Activated B cell treated with CpG ODN at 0.5 μM for 24 hours (primary cell): ENCODE measurements at regions not wholly inside any gene's neighbourhood (a gene's known extent, or its start where the extent isn't known, plus 50 kb on each side); places are given as distances from the start of the nearest gene placed in this dataset.
"Not testable (repeated sequence)": the region's sequence is repeated elsewhere in the genome, so short reads cannot be mapped to it uniquely, and the experiment has no call there.

Experiments
- ATAC-seq: fragments of 200-7000 bp; cut with Tn5 transposase; one replicate; pipeline ENCODE4 v1.10.0; 2021; ENCODE audit warnings: low read depth, mild to moderate bottlenecking, moderate library complexity
- CTCF ChIA-PET: fragments of 350-600 bp; sonication (Branson Sonifier 250); formaldehyde crosslinking; loops from one replicate; lab custom pipeline; 2021; ENCODE audit warnings: antibody characterized with exemption; lab: Charles Lee
- POLR2A ChIA-PET: fragments of 350-600 bp; sonication (Branson Sonifier 250); formaldehyde crosslinking; loops from one replicate; lab custom pipeline; 2021; ENCODE audit warnings: antibody characterized with exemption; lab: Charles Lee
- DNase-seq: peaks from one replicate; pipeline ENCODE4 v3.0.0; 2022
- H3K27ac Mint-ChIP-seq: one replicate; pipeline ENCODE4 v1.8.0; 2020; ENCODE audit warnings: mixed read lengths
- H3K27me3 Mint-ChIP-seq: one replicate; pipeline ENCODE4 v1.8.0; 2021; ENCODE audit warnings: mixed read lengths
- H3K36me3 Mint-ChIP-seq: one replicate; pipeline ENCODE4 v1.8.0; 2021; ENCODE audit warnings: low read depth, mixed read lengths
- H3K4me1 Mint-ChIP-seq: one replicate; pipeline ENCODE4 v1.8.0; 2021; ENCODE audit warnings: mixed read lengths
- H3K4me3 Mint-ChIP-seq: one replicate; pipeline ENCODE4 v1.8.0; 2020; ENCODE audit warnings: mild to moderate bottlenecking, mixed read lengths
- H3K9me3 Mint-ChIP-seq: one replicate; pipeline ENCODE4 v1.8.0; 2020; ENCODE audit warnings: mixed read lengths
- CTCF ChIP-seq: fragments of 200-600 bp; IDR thresholded peaks from one replicate; pipeline ENCODE4 v1.8.0; 2022; ENCODE audit warnings: antibody characterized with exemption, mild to moderate bottlenecking
- intact Hi-C: fragments of 100-400 bp; cut with micrococcal nuclease; formaldehyde crosslinking; loops from one replicate; pipeline ENCODE4 v1.15.1; 2024

GRCh38 chr1:178580876-178581275 is 68.0 kb downstream of the TEX35 start:
- ChIA-PET POLR2A (interaction anchor here (0.7 to 8.5 kb wide), 13 partner anchors 8 to 148 kb away, joined by 3 to 394 read pairs (median 7); partner anchors contain the start of gene RALGPS2), CTCF (interaction anchor here (0.9 to 3.9 kb wide), 9 partner anchors 9 to 422 kb away, joined by 3 to 24 read pairs (median 4); no protein-coding TSS in a partner anchor)
- ATAC-seq = no peak
- Mint-ChIP-seq H3K27ac (peak overlapping the region; percentile 98), H3K9me3 (no peaks in the 10 kb centered on the region), H3K27me3 (no peaks in the 10 kb centered on the region), H3K4me3 (peak overlapping the region; percentile 66), H3K36me3 (peaks cover 5% of the 10 kb centered on the region), H3K4me1 (peaks cover 98% of the 10 kb centered on the region)
- TF ChIP-seq CTCF = no peak
- intact Hi-C loops = loop anchor here (1.0 kb wide), 4 partner anchors 25 to 144 kb away; partner anchors contain the start of gene RALGPS2
- no peak for DNase-seq

GRCh38 chr1:178581351-178582303 is 68.7 kb downstream of the TEX35 start:
- Mint-ChIP-seq H3K36me3 (peaks cover 5% of the 10 kb centered on the region), H3K27ac (peak overlapping the region; percentile 98), H3K4me1 (peaks cover 93% of the 10 kb centered on the region), H3K4me3 (peak overlapping the region; percentile 66), H3K27me3 (no peaks in the 10 kb centered on the region), H3K9me3 (no peaks in the 10 kb centered on the region)
- ATAC-seq (peak; percentile 56), DNase-seq (peak; percentile 57)
- intact Hi-C loops = loop anchor here (1.0 to 2.0 kb wide), 5 partner anchors 17 to 144 kb away; partner anchors contain the start of gene RALGPS2
- CTCF ChIA-PET = interaction anchor here (0.7 to 3.9 kb wide), 12 partner anchors 9 to 421 kb away, joined by 3 to 24 read pairs (median 4); no protein-coding TSS in a partner anchor
- POLR2A ChIA-PET = interaction anchor here (0.7 to 8.5 kb wide), 16 partner anchors 9 to 510 kb away, joined by 3 to 394 read pairs (median 6); partner anchors contain the start of gene RALGPS2
- TF ChIP-seq CTCF = no peak

GRCh38 chr1:178587096-178587495 is 74.2 kb downstream of the TEX35 start:
- Mint-ChIP-seq H3K36me3 (peaks cover 25% of the 10 kb centered on the region), H3K4me3 (peak overlapping the region; percentile 11), H3K27me3 (no peaks in the 10 kb centered on the region), H3K4me1 (peaks cover 90% of the 10 kb centered on the region), H3K27ac (no peak overlapping the region), H3K9me3 (peaks cover 13% of the 10 kb centered on the region)
- no peak for ATAC-seq
- POLR2A ChIA-PET = interaction anchor here (0.9 to 5.7 kb wide), 5 partner anchors 8 to 73 kb away, joined by 3 to 41 read pairs (median 9); no protein-coding TSS in a partner anchor
- CTCF ChIA-PET = interaction anchor here (0.8 to 1.4 kb wide), 6 partner anchors 9 to 44 kb away, joined by 3 to 5 read pairs (median 4); no protein-coding TSS in a partner anchor
- intact Hi-C loops = no loop called here
- TF ChIP-seq CTCF = no peak
- DNase-seq = no peak

- intact Hi-C loops = no loop called here
- TF ChIP-seq CTCF = no peak
- CTCF ChIA-PET = interaction anchor here (0.8 to 1.4 kb wide), 7 partner anchors 8 to 45 kb away, joined by 3 to 5 read pairs (median 3); no protein-coding TSS in a partner anchor
- Mint-ChIP-seq H3K4me1 (peaks cover 90% of the 10 kb centered on the region), H3K27me3 (no peaks in the 10 kb centered on the region), H3K27ac (no peak overlapping the region), H3K9me3 (peaks cover 13% of the 10 kb centered on the region), H3K36me3 (peaks cover 29% of the 10 kb centered on the region), H3K4me3 (no peak overlapping the region)
- DNase-seq (no peak), ATAC-seq (no peak)
- POLR2A ChIA-PET = interaction anchor here (1.1 to 5.7 kb wide), 5 partner anchors 9 to 72 kb away, joined by 3 to 41 read pairs (median 9); no protein-coding TSS in a partner anchor
Measured at GRCh38 chr1:178587975-178588374, 75.1 kb downstream of the TEX35 start.

- peaks cover 13% of the 10 kb centered on the region for H3K9me3 Mint-ChIP-seq
- intact Hi-C loops = loop anchor here (1.0 kb wide), 2 partner anchors 10 to 19 kb away; no protein-coding TSS in a partner anchor
- peak overlapping the region; percentile 64 for H3K4me3 Mint-ChIP-seq
- CTCF ChIA-PET, H3K27me3 Mint-ChIP-seq, DNase-seq: not testable (repeated sequence)
- peaks cover 28% of the 10 kb centered on the region for H3K36me3 Mint-ChIP-seq
- POLR2A ChIA-PET = interaction anchor here (0.6 to 5.7 kb wide), 5 partner anchors 10 to 128 kb away, joined by 3 to 41 read pairs (median 5); no protein-coding TSS in a partner anchor
- H3K27ac Mint-ChIP-seq = peak overlapping the region; percentile 74
- ATAC-seq = peak; percentile 66
- peaks cover 90% of the 10 kb centered on the region for H3K4me1 Mint-ChIP-seq
Measured at GRCh38 chr1:178589042-178589441, 76.1 kb downstream of the TEX35 start.

GRCh38 chr1:178591811-178592210 is 78.9 kb downstream of the TEX35 start:
- H3K4me3 Mint-ChIP-seq, H3K27me3 Mint-ChIP-seq, intact Hi-C loops, H3K27ac Mint-ChIP-seq, DNase-seq, ATAC-seq: not testable (repeated sequence)
- H3K36me3 Mint-ChIP-seq = peaks cover 30% of the 10 kb centered on the region
- peaks cover 93% of the 10 kb centered on the region for H3K4me1 Mint-ChIP-seq
- H3K9me3 Mint-ChIP-seq = peaks cover 13% of the 10 kb centered on the region
- CTCF ChIA-PET = interaction anchor here (1.5 to 1.6 kb wide), 2 partner anchors 10 to 49 kb away, joined by 3 to 4 read pairs; no protein-coding TSS in a partner anchor
- POLR2A ChIA-PET = interaction anchor here (0.7 to 1.8 kb wide), 3 partner anchors 10 to 209 kb away, joined by 3 to 6 read pairs (median 5); no protein-coding TSS in a partner anchor
